ENCODE measurements at regions not wholly inside any gene's neighbourhood (a gene's known extent, or its start where the extent isn't known, plus 50 kb on each side); places are given as distances from the start of the nearest gene placed in this dataset.
A peak's percentile ranks its signal among the peaks of the same experiment; 100 is the strongest.

DNA sequence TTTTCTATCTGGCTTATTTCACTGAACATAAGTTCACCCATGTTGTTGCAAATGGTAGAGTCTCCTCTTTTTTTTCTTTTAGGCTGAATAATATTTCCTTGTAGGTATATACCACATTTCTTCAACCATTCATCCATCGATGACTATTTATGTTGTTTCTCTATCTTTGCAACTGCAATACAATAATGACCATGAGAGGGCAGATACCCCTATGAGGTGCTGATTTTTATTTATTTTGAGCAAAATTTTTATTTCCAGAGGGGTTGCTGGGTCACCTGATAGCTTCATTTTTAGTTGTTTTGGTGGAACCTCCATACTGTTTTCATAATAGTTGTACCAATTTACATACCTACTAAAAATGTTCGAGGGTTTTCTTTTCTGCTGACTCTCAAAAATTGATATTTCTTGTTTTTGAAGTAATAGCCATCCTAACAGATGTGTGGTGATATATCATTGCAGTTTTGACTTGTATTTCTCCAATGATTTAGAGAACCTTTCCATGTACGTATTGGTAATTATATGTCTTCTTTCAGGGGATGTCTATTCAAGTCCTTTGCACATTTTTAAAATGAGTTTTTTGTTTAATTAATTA lies 1697.0 kb downstream of the PCDH7 start:
- TF ChIP-seq CTCF (IDR thresholded peaks at IDR 0.05): peak in 1 of 3 experiments; percentile 17
- no peak for TF ChIP-seq POLR2A (IDR thresholded peaks at IDR 0.05)
